Upper lobe of left lung (tissue), 6 donors: ENCODE measurements at regions not wholly inside any gene's neighbourhood (a gene's known extent, or its start where the extent isn't known, plus 50 kb on each side); places are given as distances from the start of the nearest gene placed in this dataset.

Experiments used
- ATAC-seq, 2 donors: fragments of 200-7000 bp; cut with Tn5 transposase; one replicate each; pipeline ENCODE4 v1.9.1; 2022; ENCODE audit warnings: mild to moderate bottlenecking in 2 of 2, moderate library complexity in 2 of 2; ENCODE audit not compliant: low FRiP score in 2 of 2
- DNase-seq, 2 donors: peaks; one replicate each; pipeline ENCODE4 v3.0.0-alpha.2; 2019 to 2020
- H3K27ac ChIP-seq, 4 donors: fragments of 200-600 bp; sonication (generic); one replicate each; pipeline ENCODE4 v1.5.1; 2016 to 2019
- H3K27me3 ChIP-seq, 4 donors: fragments of 200-600 bp; sonication (generic); one replicate each; pipeline ENCODE4 v1.5.1; 2017 to 2019
- H3K36me3 ChIP-seq, 4 donors: fragments of 200-600 bp; sonication (generic); one replicate each; pipeline ENCODE4 v1.5.1; 2016 to 2019
- H3K4me1 ChIP-seq, 4 donors: fragments of 200-600 bp; sonication (generic); one replicate each; pipeline ENCODE4 v1.5.1; 2018 to 2019
- H3K4me3 ChIP-seq, 4 donors: fragments of 200-600 bp; sonication (generic); one replicate each; pipeline ENCODE4 v1.5.1; 2017 to 2019; ENCODE audit warnings: mild to moderate bottlenecking in 2 of 4, moderate library complexity in 1 of 4
- H3K9me3 ChIP-seq, 4 donors: fragments of 200-600 bp; sonication (generic); one replicate each; pipeline ENCODE4 v1.5.1; 2018 to 2019
- CTCF ChIP-seq, 6 experiments: fragments of 450-650 bp in 4 of 6; fragments of 200-600 bp in 2 of 6; sonication (generic) in 2 of 6; IDR thresholded peaks; one replicate each; pipeline ENCODE4 v1.5.1; 2016 to 2019; ENCODE audit warnings: antibody characterized with exemption in 6 of 6
- EP300 ChIP-seq, 4 donors: sonication (generic); formaldehyde crosslinking; IDR thresholded peaks; one replicate each; pipeline ENCODE4 v1.5.1; 2017; ENCODE audit warnings: antibody characterized with exemption in 4 of 4, control low read depth in 2 of 4
- POLR2A ChIP-seq, 4 donors: fragments of 450-650 bp; IDR thresholded peaks; one replicate each; pipeline ENCODE4 v1.5.1; 2016 to 2017; ENCODE audit warnings: antibody characterized with exemption in 4 of 4, mild to moderate bottlenecking in 2 of 4
- POLR2AphosphoS5 ChIP-seq, 2 donors: sonication (generic); formaldehyde crosslinking; IDR thresholded peaks; one replicate each; pipeline ENCODE4 v1.5.1; 2017; ENCODE audit warnings: antibody characterized with exemption in 2 of 2
- WGBS, 2 donors: methylation state at CpG; one replicate each; pipeline ENCODE4 v1.1.5; 2017 to 2018; 5-methylcytosine and 5-hydroxymethylcytosine counted together
- donor health status: DM: no; HTN: no; CAD: no; lungs with moderate emphysema.
- donor health status: DM: no; HTN: yes; CAD: no; lungs with severe emphysema.

- Histone ChIP-seq H3K27me3 (no peaks in the 10 kb centered on the region), H3K27ac (no peak overlapping the region), H3K4me3 (no peak overlapping the region), H3K4me1 (peaks cover 0 to 3% (median 0%) of the 10 kb centered on the region in 4 donors), H3K9me3 (no peaks in the 10 kb centered on the region), H3K36me3 (no peaks in the 10 kb centered on the region)
- TF ChIP-seq CTCF (IDR thresholded peaks at IDR 0.05) (peak in 2 of 6 experiments; percentile 11 to 28), POLR2A (IDR thresholded peaks at IDR 0.05) (no peak), EP300 (IDR thresholded peaks at IDR 0.05) (peak in 1 of 4 donors; percentile 56)
- peak in 1 of 2 donors; percentile 28 for ATAC-seq
- peak in 1 of 2 donors; percentile 33 for DNase-seq
- WGBS, 2 donors = 45 to 47% methylated on average over 6 of the region's 6 CpGs
Observed at GRCh38 chr11:24386546-24387397, 110.1 kb upstream of the LUZP2 start.

- Histone ChIP-seq H3K9me3 (no peaks in the 10 kb centered on the region), H3K27me3 (no peaks in the 10 kb centered on the region), H3K36me3 (no peaks in the 10 kb centered on the region), H3K4me3 (no peak overlapping the region), H3K27ac (no peak overlapping the region), H3K4me1 (peaks cover 0 to 3% (median 0%) of the 10 kb centered on the region in 4 donors)
- TF ChIP-seq CTCF (IDR thresholded peaks at IDR 0.05) (no peak), POLR2A (IDR thresholded peaks at IDR 0.05) (no peak), POLR2AphosphoS5 (IDR thresholded peaks at IDR 0.05) (no peak), EP300 (IDR thresholded peaks at IDR 0.05) (no peak)
- 85 to 91% methylated on average over 5 of the region's 5 CpGs for WGBS, 2 donors
- DNase-seq (no peak), ATAC-seq (no peak)
Observed at GRCh38 chr11:24389575-24389974, 107.3 kb upstream of the LUZP2 start.

GRCh38 chr11:24390016-24390415, 106.8 kb upstream of the LUZP2 start:
- ATAC-seq = no peak
- 63 to 70% methylated on average over 5 of the region's 5 CpGs for WGBS, 2 donors
- Histone ChIP-seq H3K36me3 (no peaks in the 10 kb centered on the region), H3K4me1 (peaks cover 0 to 3% (median 0%) of the 10 kb centered on the region in 4 donors), H3K9me3 (no peaks in the 10 kb centered on the region), H3K27ac (no peak overlapping the region), H3K27me3 (no peaks in the 10 kb centered on the region), H3K4me3 (no peak overlapping the region)
- DNase-seq = no peak
- TF ChIP-seq EP300 (IDR thresholded peaks at IDR 0.05) (no peak), POLR2A (IDR thresholded peaks at IDR 0.05) (no peak), CTCF (IDR thresholded peaks at IDR 0.05) (no peak), POLR2AphosphoS5 (IDR thresholded peaks at IDR 0.05) (no peak)

- TF ChIP-seq EP300 (IDR thresholded peaks at IDR 0.05) (no peak), CTCF (IDR thresholded peaks at IDR 0.05) (no peak), POLR2AphosphoS5 (IDR thresholded peaks at IDR 0.05) (no peak), POLR2A (IDR thresholded peaks at IDR 0.05) (no peak)
- peaks cover 0 to 3% (median 0%) of the 10 kb centered on the region in 4 donors for H3K4me1 ChIP-seq
- no peaks in the 10 kb centered on the region for H3K27me3 ChIP-seq
- WGBS, 2 donors = 87 to 95% methylated on average over 1 of the region's 1 CpG
- ATAC-seq (no peak), DNase-seq (no peak)
- H3K27ac ChIP-seq = no peak overlapping the region
- H3K9me3 ChIP-seq = no peaks in the 10 kb centered on the region
- no peak overlapping the region for H3K4me3 ChIP-seq
- no peaks in the 10 kb centered on the region for H3K36me3 ChIP-seq
Observed at GRCh38 chr11:24390762-24391161, 106.1 kb upstream of the LUZP2 start.
